AG09319 (cell line): ENCODE measurements at regions not wholly inside any gene's neighbourhood (a gene's known extent, or its start where the extent isn't known, plus 50 kb on each side); places are given as distances from the start of the nearest gene placed in this dataset.
"Not testable (repeated sequence)": the region's sequence is repeated elsewhere in the genome, so short reads cannot be mapped to it uniquely, and the experiment has no call there.

ENCODE experiments used
- DNase-seq: peaks from one replicate; pipeline ENCODE4 v3.0.0-alpha.2; 2010; ENCODE audit warnings: low read depth; ENCODE audit errors: extremely low read depth
- CTCF ChIP-seq: IDR thresholded peaks from 2 replicates; pipeline ENCODE4 v1.5.1; 2011; ENCODE audit warnings: low read depth, mild to moderate bottlenecking, inconsistent platforms, low read length, moderate library complexity

GRCh38 chr17:14427900-14428647, 127.2 kb downstream of the HS3ST3B1 start:
- no peak for DNase-seq
- TF ChIP-seq CTCF = no peak

- not testable (repeated sequence) for DNase-seq
Measured at GRCh38 chr17:14423156-14423555, 122.3 kb downstream of the HS3ST3B1 start.

GRCh38 chr17:14417336-14417735, 116.5 kb downstream of the HS3ST3B1 start:
- TF ChIP-seq CTCF = no peak
- DNase-seq = no peak

GRCh38 chr17:14409292-14409691, 108.4 kb downstream of the HS3ST3B1 start:
- TF ChIP-seq CTCF = no peak
- no peak for DNase-seq

GRCh38 chr17:14407541-14407940, 106.7 kb downstream of the HS3ST3B1 start:
- no peak for DNase-seq
- no peak for TF ChIP-seq CTCF

GRCh38 chr17:14405189-14405588, 104.3 kb downstream of the HS3ST3B1 start:
- DNase-seq = no peak
- no peak for TF ChIP-seq CTCF
